ENCODE measurements at regions not wholly inside any gene's neighbourhood (a gene's known extent, or its start where the extent isn't known, plus 50 kb on each side); places are given as distances from the start of the nearest gene placed in this dataset.

DNA sequence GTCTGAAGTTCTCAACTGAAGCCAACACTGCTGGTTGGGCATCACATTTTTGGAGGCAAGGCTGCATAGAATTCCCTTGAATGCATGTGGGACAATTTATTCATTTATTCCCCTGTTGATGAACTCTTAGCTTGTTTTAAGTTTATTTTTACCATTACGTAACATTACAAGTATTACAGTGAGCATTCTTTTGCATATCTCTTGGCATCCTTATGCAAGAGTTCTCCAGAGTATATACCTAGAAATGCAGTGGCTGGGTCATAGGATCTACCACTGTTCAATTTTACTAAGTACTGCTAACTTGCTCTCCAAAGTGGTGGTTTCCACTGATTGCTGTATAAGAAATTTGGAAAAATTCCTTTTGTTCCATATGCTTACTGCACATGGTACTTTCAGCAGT, 66.5 kb downstream of the UCHL1 start:
- no peak for TF ChIP-seq ZFX (IDR thresholded peaks at IDR 0.05; ENCODE audit: borderline replicate concordance)
- TF ChIP-seq, protein P1, sequence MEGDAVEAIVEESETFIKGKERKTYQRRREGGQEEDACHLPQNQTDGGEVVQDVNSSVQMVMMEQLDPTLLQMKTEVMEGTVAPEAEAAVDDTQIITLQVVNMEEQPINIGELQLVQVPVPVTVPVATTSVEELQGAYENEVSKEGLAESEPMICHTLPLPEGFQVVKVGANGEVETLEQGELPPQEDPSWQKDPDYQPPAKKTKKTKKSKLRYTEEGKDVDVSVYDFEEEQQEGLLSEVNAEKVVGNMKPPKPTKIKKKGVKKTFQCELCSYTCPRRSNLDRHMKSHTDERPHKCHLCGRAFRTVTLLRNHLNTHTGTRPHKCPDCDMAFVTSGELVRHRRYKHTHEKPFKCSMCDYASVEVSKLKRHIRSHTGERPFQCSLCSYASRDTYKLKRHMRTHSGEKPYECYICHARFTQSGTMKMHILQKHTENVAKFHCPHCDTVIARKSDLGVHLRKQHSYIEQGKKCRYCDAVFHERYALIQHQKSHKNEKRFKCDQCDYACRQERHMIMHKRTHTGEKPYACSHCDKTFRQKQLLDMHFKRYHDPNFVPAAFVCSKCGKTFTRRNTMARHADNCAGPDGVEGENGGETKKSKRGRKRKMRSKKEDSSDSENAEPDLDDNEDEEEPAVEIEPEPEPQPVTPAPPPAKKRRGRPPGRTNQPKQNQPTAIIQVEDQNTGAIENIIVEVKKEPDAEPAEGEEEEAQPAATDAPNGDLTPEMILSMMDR (IDR thresholded peaks at IDR 0.05) = no peak
- peak overlapping the region; percentile 19; the same call in 1 of the 2 replicates for H3K27ac ChIP-seq

DNA sequence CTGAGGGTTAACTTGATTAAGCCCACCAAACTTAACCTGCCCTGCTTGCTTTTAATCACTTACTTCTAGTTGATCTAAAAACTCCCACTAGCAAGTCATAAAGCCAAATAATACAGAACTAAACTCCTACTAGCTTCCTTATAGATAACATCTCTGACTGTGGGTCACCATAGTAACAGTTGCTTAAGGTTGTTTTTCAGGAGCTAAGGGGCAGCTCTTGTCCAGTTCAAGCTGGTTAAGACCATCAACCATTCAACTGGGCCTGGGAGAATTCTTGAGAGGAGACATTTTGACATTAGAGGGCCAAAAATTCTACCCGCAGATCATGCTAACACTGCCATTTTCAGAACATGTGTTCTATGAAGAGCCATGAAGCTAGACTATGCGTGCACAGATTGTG, 67.0 kb downstream of the UCHL1 start:
- peak overlapping the region; percentile 19; the same call in 1 of the 2 replicates for H3K27ac ChIP-seq
- TF ChIP-seq, protein P1 (IDR thresholded peaks at IDR 0.05) = no peak
- TF ChIP-seq ZFX (IDR thresholded peaks at IDR 0.05; ENCODE audit: borderline replicate concordance) = no peak

DNA sequence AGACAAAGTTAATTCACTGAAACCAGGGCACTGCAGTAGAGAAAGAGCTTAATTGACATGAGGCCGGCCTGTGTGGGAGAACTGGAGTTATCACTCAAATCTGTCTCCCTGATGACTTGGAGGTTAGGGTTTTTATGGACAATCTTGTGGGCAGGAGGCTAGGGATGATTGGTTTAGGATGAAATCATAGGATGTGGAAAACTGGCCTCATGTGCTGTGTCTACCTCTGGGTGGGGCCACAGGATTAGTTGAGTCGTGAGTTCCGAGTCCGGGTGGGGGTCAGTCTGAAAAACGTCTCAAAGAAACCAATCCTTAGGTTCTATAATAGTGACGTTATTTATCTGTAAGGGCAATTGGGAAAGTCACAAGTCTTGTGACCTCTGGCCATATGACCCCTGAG, 68.1 kb downstream of the UCHL1 start:
- H3K27ac ChIP-seq = no peak overlapping the region
- TF ChIP-seq, protein P1 (IDR thresholded peaks at IDR 0.05) = no peak
- no peak for TF ChIP-seq ZFX (IDR thresholded peaks at IDR 0.05; ENCODE audit: borderline replicate concordance)

DNA sequence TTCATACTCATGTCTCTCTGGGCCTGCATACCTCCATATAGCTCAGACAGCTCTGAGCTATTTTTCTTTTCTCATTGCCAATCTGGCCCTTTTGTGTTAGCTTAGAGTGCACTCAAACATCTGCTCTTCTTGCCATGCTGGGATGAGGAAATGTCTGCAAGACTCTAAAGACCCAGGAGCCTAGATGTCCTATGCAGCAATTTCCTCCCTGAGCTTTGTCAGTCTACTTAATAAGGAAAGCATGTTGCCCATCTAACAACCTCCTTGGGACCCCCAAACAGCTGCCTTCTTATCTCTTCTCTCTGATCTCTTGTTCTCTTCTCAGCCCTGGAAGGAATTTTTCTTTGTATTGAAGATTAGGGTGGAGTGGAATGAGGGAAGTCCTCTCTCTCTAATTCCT, 69.2 kb downstream of the UCHL1 start:
- no peak overlapping the region for H3K27ac ChIP-seq

DNA sequence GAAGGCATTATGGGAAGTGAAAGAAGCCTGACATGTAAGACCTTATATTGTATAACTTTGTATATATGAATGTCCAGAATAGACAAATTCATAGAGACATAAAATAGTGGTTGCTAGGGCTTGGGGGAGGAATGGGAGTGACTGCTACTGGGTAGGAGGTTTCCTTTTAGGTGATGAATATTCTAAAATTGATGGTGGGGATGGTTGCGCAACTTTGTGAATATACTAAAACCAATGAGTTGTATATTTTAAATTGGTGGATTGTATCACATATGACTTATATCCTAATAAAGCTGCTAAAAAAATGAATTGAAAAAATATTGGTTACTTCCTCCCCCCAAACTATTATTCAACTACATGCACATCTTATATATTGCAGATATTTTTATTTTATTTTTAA, 70.0 kb downstream of the UCHL1 start:
- no peak overlapping the region for H3K27ac ChIP-seq
- no peak for TF ChIP-seq ZFX (IDR thresholded peaks at IDR 0.05; ENCODE audit: borderline replicate concordance)
- TF ChIP-seq, protein P1 (IDR thresholded peaks at IDR 0.05) = no peak

More for the DNA sequence above, 69.2 kb downstream of the UCHL1 start:
- no peak for TF ChIP-seq ZFX (IDR thresholded peaks at IDR 0.05; ENCODE audit: borderline replicate concordance)
- TF ChIP-seq, protein P1 (IDR thresholded peaks at IDR 0.05) = no peak

DNA sequence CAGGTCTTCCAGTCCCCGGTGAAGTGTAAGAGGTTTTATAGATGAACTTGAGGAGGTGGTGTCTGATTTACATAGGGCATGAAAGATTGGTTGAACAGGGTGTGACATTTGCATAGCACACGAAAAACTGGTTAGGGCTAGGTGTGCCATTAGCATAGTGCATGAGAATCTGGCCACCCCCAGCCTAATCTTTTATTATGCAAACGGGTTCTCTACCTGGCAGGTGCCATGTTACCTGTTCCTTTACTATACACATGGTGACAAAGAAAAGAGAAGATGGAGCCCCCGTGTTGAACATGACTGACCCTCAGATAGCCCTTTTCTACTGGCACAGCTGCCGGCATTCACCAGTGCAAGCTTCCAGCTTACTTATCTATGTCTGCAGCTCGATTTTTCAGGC, 71.0 kb downstream of the UCHL1 start:
- peak overlapping the region; percentile 71 for H3K27ac ChIP-seq
- TF ChIP-seq, protein P1 (IDR thresholded peaks at IDR 0.05) = no peak
- TF ChIP-seq ZFX (IDR thresholded peaks at IDR 0.05; ENCODE audit: borderline replicate concordance) = no peak

DNA sequence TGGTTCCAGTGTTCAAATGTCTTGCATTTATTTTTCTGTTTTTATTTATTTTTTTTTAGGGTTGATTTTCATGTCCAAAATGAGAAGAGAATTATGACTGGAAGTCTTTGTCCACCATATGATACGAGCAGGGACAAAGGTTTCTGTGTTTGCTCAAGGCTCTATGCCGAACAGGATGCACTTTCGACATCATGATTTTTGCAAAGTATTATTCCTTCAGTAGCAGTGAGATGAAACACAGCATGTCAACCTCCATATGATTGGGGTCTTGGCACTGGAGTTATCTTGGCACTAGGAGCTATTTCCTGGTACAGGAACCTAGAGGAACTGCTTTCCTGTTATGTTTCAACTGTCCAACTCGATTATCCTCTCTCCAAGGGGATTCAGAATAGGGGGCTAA, 72.6 kb downstream of the UCHL1 start:
- no peak overlapping the region for H3K27ac ChIP-seq
- no peak for TF ChIP-seq ZFX (IDR thresholded peaks at IDR 0.05; ENCODE audit: borderline replicate concordance)
- TF ChIP-seq, protein P1 (IDR thresholded peaks at IDR 0.05) = no peak
